Endothelial cell of umbilical vein (primary cell): ENCODE measurements at regions not wholly inside any gene's neighbourhood (a gene's known extent, or its start where the extent isn't known, plus 50 kb on each side); places are given as distances from the start of the nearest gene placed in this dataset.

ENCODE experiments used
- BruUV-seq: library from RNA; stranded (reverse); fragments of 400-500 nt; replicated peaks from 2 replicates; lab custom pipeline; 2021; lab: Mats Ljungman, UMichigan
- CTCF ChIA-PET: fragments of 300-600, 350-600 bp; sonication (Branson Sonifier 250); formaldehyde crosslinking; loops from one replicate; lab custom pipeline; 2021; ENCODE audit warnings: antibody characterized with exemption, inconsistent platforms; lab: Charles Lee
- POLR2A ChIA-PET: fragments of 300-600, 350-600 bp; sonication (Branson Sonifier 250); formaldehyde crosslinking; loops from one replicate; lab custom pipeline; 2021; ENCODE audit warnings: antibody characterized with exemption, inconsistent platforms; lab: Charles Lee
- DNase-seq: peaks from one replicate; pipeline ENCODE4 v3.0.0-alpha.2; 2011; ENCODE audit warnings: low read depth, low spot score
- FAIRE-seq: peaks from 2 replicates; lab custom pipeline; 2011; peaks lifted over from hg19 to GRCh38; lab: Jason Lieb, UNC
- H2AFZ ChIP-seq: 2 replicates; pipeline ENCODE4 v1.6.0; 2012; ENCODE audit warnings: low read depth, low read length, control low read depth, inconsistent platforms
- H3K27ac ChIP-seq: 2 replicates; pipeline ENCODE4 v1.5.1; 2011; ENCODE audit warnings: low read depth, mild to moderate bottlenecking, control low read depth, low read length, moderate library complexity; ENCODE audit not compliant: insufficient read depth
- H3K27me3 ChIP-seq, 2 experiments: 2 replicates each; pipeline versions ENCODE4 v1.6.0 to v1.6.1; 2011; ENCODE audit warnings: low read length in 2 of 2, mixed read lengths in 1 of 2; ENCODE audit not compliant: control insufficient read depth in 2 of 2, insufficient read depth in 2 of 2
- H3K36me3 ChIP-seq, 2 experiments: 2 replicates in 1 of 2; 3 replicates in 1 of 2; pipeline ENCODE4 v1.5.1; 2011; ENCODE audit warnings: low read length in 2 of 2, mild to moderate bottlenecking in 1 of 2, moderate library complexity in 1 of 2; ENCODE audit not compliant: control insufficient read depth in 2 of 2, insufficient read depth in 2 of 2; ENCODE audit errors: extremely low read depth in 1 of 2
- H3K4me1 ChIP-seq: 3 replicates; pipeline ENCODE4 v1.5.1; 2011; ENCODE audit warnings: mild to moderate bottlenecking, low read length; ENCODE audit not compliant: control insufficient read depth, insufficient read depth; ENCODE audit errors: extremely low read depth
- H3K4me2 ChIP-seq: 2 replicates; pipeline ENCODE4 v1.6.1; 2011; ENCODE audit warnings: low read length, control low read depth, mixed read lengths; ENCODE audit not compliant: insufficient read depth
- H3K4me3 ChIP-seq, 3 experiments: fragments of 200-600 bp in 1 of 3; sonication (generic), shearing (Covaris generic) in 1 of 3; replicated peaks in 1 of 3; 2 replicates each; pipeline ENCODE4 v1.5.1; 2011 to 2016; ENCODE audit warnings: control low read depth in 3 of 3, low read length in 3 of 3, mild to moderate bottlenecking in 2 of 3, inconsistent platforms in 1 of 3, low read depth in 1 of 3, moderate library complexity in 1 of 3; ENCODE audit not compliant: insufficient read depth in 1 of 3
- H3K79me2 ChIP-seq: 2 replicates; pipeline ENCODE4 v1.6.0; 2012; ENCODE audit warnings: low read length, inconsistent platforms; ENCODE audit not compliant: control insufficient read depth, insufficient read depth
- H3K9ac ChIP-seq: replicated peaks from 2 replicates; pipeline ENCODE3; 2011; ENCODE audit warnings: low read length, control low read depth; ENCODE audit not compliant: insufficient read depth; ENCODE audit errors: extremely low read depth
- H3K9me1 ChIP-seq: replicated peaks from 3 replicates; pipeline ENCODE4 v1.6.0; 2011; ENCODE audit warnings: mild to moderate bottlenecking, low read length; ENCODE audit not compliant: control insufficient read depth, insufficient read depth; ENCODE audit errors: extremely low read depth
- H3K9me3 ChIP-seq: replicated peaks from 2 replicates; pipeline ENCODE4 v1.5.1; 2012; ENCODE audit warnings: low read length, inconsistent platforms; ENCODE audit not compliant: control insufficient read depth, insufficient read depth
- H4K20me1 ChIP-seq: replicated peaks from 2 replicates; pipeline ENCODE3; 2011; ENCODE audit warnings: mild to moderate bottlenecking, low read length; ENCODE audit not compliant: control insufficient read depth, insufficient read depth; ENCODE audit errors: extremely low read depth
- EZH2 ChIP-seq: IDR thresholded peaks from 2 replicates; pipeline ENCODE4 v1.6.1; 2012; ENCODE audit warnings: borderline replicate concordance, low read depth, mild to moderate bottlenecking, moderate library complexity, low read length, inconsistent platforms; ENCODE audit not compliant: severe bottlenecking
- POLR2AphosphoS5 ChIP-seq: IDR thresholded peaks from 2 replicates; pipeline ENCODE4 v1.6.1; 2012; ENCODE audit warnings: low read depth, mild to moderate bottlenecking, control low read depth, low read length, moderate library complexity; ENCODE audit not compliant: insufficient read depth
- dilution Hi-C: fragments of 300-500 bp; cut with MboI; formaldehyde crosslinking; loops from one replicate; pipeline ENCODE4 v1.15.0; 2019; ENCODE audit warnings: low sequenced_read_pairs; ENCODE audit not compliant: extremely low pct_ligation_motif_present
- intact Hi-C: fragments of 100-400 bp; cut with micrococcal nuclease; formaldehyde crosslinking; loops from one replicate; pipeline ENCODE4 v1.10.0; 2022
- TF ChIP-seq, protein P1 (sequence below), 2 donors: IDR thresholded peaks; 1 replicate in 1 of 2; 2 replicates in 1 of 2; pipeline ENCODE4 v1.5.1; 2011; ENCODE audit warnings: low read length in 2 of 2, mild to moderate bottlenecking in 2 of 2, moderate library complexity in 2 of 2, control low read depth in 1 of 2, inconsistent platforms in 1 of 2, low read depth in 1 of 2; ENCODE audit not compliant: insufficient read depth in 1 of 2; ENCODE audit errors: extremely low read depth in 1 of 2

DNA sequence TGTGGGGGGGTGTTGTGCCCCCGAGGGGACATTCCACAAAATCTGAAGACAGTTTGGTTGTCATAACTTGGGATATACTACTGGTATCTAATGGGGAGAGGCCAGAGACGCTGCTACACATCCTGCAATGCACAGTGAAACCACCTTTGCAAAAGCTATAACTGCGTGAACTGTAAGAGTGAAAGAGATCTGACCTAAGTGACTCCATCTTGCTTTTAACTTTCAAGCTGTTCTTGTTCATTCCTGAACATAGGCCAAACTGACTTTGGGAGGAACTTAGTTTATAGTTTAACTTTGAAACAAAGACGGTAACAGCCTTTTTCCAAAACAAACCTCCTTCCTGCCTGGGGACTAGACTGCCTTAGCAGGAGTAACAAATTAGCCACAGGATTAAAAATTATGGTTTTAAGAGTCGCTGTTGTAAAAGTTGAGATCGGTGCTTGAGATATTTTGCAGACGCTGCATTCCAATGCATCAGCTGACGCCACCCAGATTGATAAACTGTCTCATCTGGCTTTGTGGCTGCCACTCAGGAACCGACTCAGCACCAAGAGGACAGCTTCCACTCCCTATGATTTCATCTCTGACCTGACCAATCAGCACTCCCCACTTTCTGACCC is 70.9 kb downstream of the ATXN3L start:
- Histone ChIP-seq H3K27ac (no peak overlapping the region), H3K79me2 (no peaks in the 10 kb centered on the region), H3K27me3 (no peaks in the 10 kb centered on the region), H3K9ac (no peak overlapping the region), H2AFZ (no peak overlapping the region), H4K20me1 (no peaks in the 10 kb centered on the region), H3K4me2 (no peak overlapping the region), H3K9me1 (no peaks in the 10 kb centered on the region), H3K4me1 (peaks cover 9% of the 10 kb centered on the region), H3K4me3 (no peak overlapping the region), H3K36me3 (no peaks in the 10 kb centered on the region), H3K9me3 (no peaks in the 10 kb centered on the region)
- TF ChIP-seq EZH2, result no peak
- BruUV-seq, result no TSS peak
- ChIA-PET POLR2A (no interaction called here), CTCF (no interaction called here)
- no peak for DNase-seq
- intact Hi-C loops, result no loop called here
- peak; percentile 79 for FAIRE-seq
- dilution Hi-C loops, result no loop called here

DNA sequence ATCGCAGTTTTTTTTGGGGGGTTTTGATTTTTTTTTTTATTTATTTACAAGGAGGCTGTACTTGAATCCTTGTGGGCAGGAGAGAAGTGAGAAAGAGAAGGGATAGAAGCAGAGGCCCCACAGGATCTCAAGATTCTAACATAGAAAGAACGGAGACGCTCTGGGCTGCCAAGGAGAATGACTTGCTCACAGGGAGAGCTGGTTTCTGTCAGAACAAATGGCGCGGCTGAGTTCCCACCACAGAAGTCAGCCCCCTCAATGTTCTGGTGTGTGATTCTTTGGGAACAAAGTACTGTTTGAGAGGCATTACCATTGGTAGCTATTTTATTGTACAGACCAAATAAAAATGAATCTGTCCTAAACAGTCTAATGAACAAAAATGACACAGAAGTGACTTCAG is 80.6 kb downstream of the ATXN3L start:
- Histone ChIP-seq H3K79me2 (no peaks in the 10 kb centered on the region), H3K27ac (no peak overlapping the region), H4K20me1 (no peaks in the 10 kb centered on the region), H3K4me1 (peaks cover 4% of the 10 kb centered on the region), H3K27me3 (no peaks in the 10 kb centered on the region), H2AFZ (no peak overlapping the region), H3K9me1 (no peaks in the 10 kb centered on the region), H3K4me2 (no peak overlapping the region), H3K9me3 (no peaks in the 10 kb centered on the region), H3K9ac (no peak overlapping the region), H3K4me3 (no peak overlapping the region), H3K36me3 (no peaks in the 10 kb centered on the region)
- ChIA-PET POLR2A (no interaction called here), CTCF (no interaction called here)
- intact Hi-C loops, result no loop called here
- TF ChIP-seq, protein P1, sequence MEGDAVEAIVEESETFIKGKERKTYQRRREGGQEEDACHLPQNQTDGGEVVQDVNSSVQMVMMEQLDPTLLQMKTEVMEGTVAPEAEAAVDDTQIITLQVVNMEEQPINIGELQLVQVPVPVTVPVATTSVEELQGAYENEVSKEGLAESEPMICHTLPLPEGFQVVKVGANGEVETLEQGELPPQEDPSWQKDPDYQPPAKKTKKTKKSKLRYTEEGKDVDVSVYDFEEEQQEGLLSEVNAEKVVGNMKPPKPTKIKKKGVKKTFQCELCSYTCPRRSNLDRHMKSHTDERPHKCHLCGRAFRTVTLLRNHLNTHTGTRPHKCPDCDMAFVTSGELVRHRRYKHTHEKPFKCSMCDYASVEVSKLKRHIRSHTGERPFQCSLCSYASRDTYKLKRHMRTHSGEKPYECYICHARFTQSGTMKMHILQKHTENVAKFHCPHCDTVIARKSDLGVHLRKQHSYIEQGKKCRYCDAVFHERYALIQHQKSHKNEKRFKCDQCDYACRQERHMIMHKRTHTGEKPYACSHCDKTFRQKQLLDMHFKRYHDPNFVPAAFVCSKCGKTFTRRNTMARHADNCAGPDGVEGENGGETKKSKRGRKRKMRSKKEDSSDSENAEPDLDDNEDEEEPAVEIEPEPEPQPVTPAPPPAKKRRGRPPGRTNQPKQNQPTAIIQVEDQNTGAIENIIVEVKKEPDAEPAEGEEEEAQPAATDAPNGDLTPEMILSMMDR (IDR thresholded peaks at IDR 0.05; ENCODE audit: extremely low read depth in 1 of 2, insufficient read depth in 1 of 2, low read depth in 1 of 2, low read length in 2 of 2), result no peak
- no peak for TF ChIP-seq POLR2AphosphoS5
- dilution Hi-C loops, result no loop called here
- no TSS peak for BruUV-seq
- DNase-seq, result no peak
- FAIRE-seq, result no peak
